AG04450 (cell line): ENCODE measurements at regions not wholly inside any gene's neighbourhood (a gene's known extent, or its start where the extent isn't known, plus 50 kb on each side); places are given as distances from the start of the nearest gene placed in this dataset.

Experiments
- CTCF ChIA-PET: fragments of 300-600, 350-600 bp; formaldehyde crosslinking; extraction: SDS; loops from one replicate; lab custom pipeline; 2022; ENCODE audit warnings: antibody characterized with exemption, inconsistent platforms; lab: Charles Lee
- POLR2A ChIA-PET: fragments of 350-600 bp; formaldehyde crosslinking; extraction: SDS; loops from one replicate; lab custom pipeline; 2021; ENCODE audit warnings: antibody characterized with exemption, inconsistent platforms; lab: Yijun Ruan, JAX
- DNase-seq: peaks from one replicate; pipeline ENCODE4 v3.0.0-alpha.2; 2011; ENCODE audit warnings: low read depth, low spot score
- H3K27ac ChIP-seq: one replicate; pipeline ENCODE4 v1.5.1; 2012; ENCODE audit warnings: low read depth, low read length, control low read depth
- H3K27me3 ChIP-seq: one replicate; pipeline ENCODE4 v1.6.0; 2012; ENCODE audit warnings: low read length; ENCODE audit not compliant: control insufficient read depth, insufficient read depth
- H3K4me3 ChIP-seq: 2 replicates; pipeline ENCODE4 v1.5.1; 2011; ENCODE audit warnings: mild to moderate bottlenecking, low read depth, low read length, control low read depth
- H3K9me3 ChIP-seq: 2 replicates; pipeline ENCODE4 v1.5.1; 2012; ENCODE audit warnings: low read length; ENCODE audit not compliant: control insufficient read depth, insufficient read depth
- CTCF ChIP-seq: IDR thresholded peaks from 2 replicates; pipeline ENCODE4 v1.5.1; 2011; ENCODE audit warnings: low read depth, low read length, control low read depth, inconsistent platforms

- no peak for TF ChIP-seq CTCF
- ChIA-PET CTCF (no interaction called here), POLR2A (no interaction called here)
- no peaks in the 10 kb centered on the region for H3K27me3 ChIP-seq
- no peak overlapping the region for H3K4me3 ChIP-seq
- H3K27ac ChIP-seq = no peak overlapping the region
- peaks cover 92% of the 10 kb centered on the region for H3K9me3 ChIP-seq
- DNase-seq = no peak
Measured at GRCh38 chr13:19058566-19058965, 123.1 kb downstream of the TUBA3C start.

- CTCF ChIA-PET = no interaction called here
- Histone ChIP-seq H3K27me3 (no peaks in the 10 kb centered on the region), H3K27ac (no peak overlapping the region), H3K9me3 (peaks cover 92% of the 10 kb centered on the region), H3K4me3 (no peak overlapping the region)
- DNase-seq = no peak
- POLR2A ChIA-PET = no interaction called here
- no peak for TF ChIP-seq CTCF
Measured at GRCh38 chr13:19057588-19058340, 123.9 kb downstream of the TUBA3C start.

- DNase-seq = no peak
- CTCF ChIA-PET = no interaction called here
- no peak for TF ChIP-seq CTCF
- POLR2A ChIA-PET = no interaction called here
- Histone ChIP-seq H3K27me3 (no peaks in the 10 kb centered on the region), H3K4me3 (no peak overlapping the region), H3K27ac (no peak overlapping the region), H3K9me3 (peaks cover 91% of the 10 kb centered on the region)
Measured at GRCh38 chr13:19056984-19057490, 124.6 kb downstream of the TUBA3C start.

- Histone ChIP-seq H3K9me3 (peaks cover 91% of the 10 kb centered on the region), H3K27ac (no peak overlapping the region), H3K27me3 (no peaks in the 10 kb centered on the region), H3K4me3 (no peak overlapping the region)
- no peak for TF ChIP-seq CTCF
- CTCF ChIA-PET = no interaction called here
- POLR2A ChIA-PET = no interaction called here
- DNase-seq = no peak
Measured at GRCh38 chr13:19056355-19056880, 125.2 kb downstream of the TUBA3C start.

- ChIA-PET POLR2A (no interaction called here), CTCF (no interaction called here)
- H3K9me3 ChIP-seq = peaks cover 91% of the 10 kb centered on the region
- no peak overlapping the region for H3K4me3 ChIP-seq
- TF ChIP-seq CTCF = no peak
- no peak for DNase-seq
- no peak overlapping the region for H3K27ac ChIP-seq
- no peaks in the 10 kb centered on the region for H3K27me3 ChIP-seq
Measured at GRCh38 chr13:19055611-19056010, 126.0 kb downstream of the TUBA3C start.
